ENCODE measurements at regions not wholly inside any gene's neighbourhood (a gene's known extent, or its start where the extent isn't known, plus 50 kb on each side); places are given as distances from the start of the nearest gene placed in this dataset.

DNA sequence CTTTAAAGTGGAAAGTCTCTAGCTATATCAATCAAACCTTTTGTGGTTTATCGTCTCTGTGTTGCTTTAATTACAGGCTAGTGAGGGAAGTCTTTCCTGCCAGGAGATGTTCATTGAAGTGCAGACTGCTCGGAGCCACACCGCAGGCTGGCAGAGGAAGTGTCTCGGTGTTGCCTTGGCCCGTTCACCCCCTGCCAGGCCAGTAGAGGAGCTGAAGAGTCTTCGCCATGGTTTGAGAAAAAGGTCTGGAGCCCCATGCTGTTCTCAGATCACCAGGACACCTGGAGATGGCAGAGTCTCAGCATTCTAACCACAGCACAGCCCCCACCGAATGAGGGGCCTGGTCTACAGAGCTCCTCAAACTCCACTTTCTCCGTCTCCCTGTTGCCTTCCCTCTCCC, 275.9 kb upstream of the PLPP4 start:
- ChIA-PET POLR2A (interaction anchor here (0.8 kb wide), 1 partner anchor 13 kb away, joined by 3 read pairs; no protein-coding TSS in a partner anchor), CTCF (ENCODE audit: low intra/inter-chr PET ratio) (no interaction called here)
- ATAC-seq (no peak), FAIRE-seq (no peak), DNase-seq (ENCODE audit: extremely low read depth in 1 of 4, low spot score in 3 of 4) (no peak)
- no peak overlapping the region for H3K4me2 ChIP-seq (ENCODE audit: insufficient read depth, low read length)
- H3K27ac ChIP-seq (ENCODE audit: extremely low read depth, low read depth, low read length) = no peak overlapping the region
- H3K9me1 ChIP-seq (ENCODE audit: control insufficient read depth, insufficient read depth, low read length) = no peaks in the 10 kb centered on the region
- no peak overlapping the region for H3K9ac ChIP-seq (ENCODE audit: insufficient read depth in 1 of 2, low read depth in 2 of 2, low read length in 2 of 2)
- no peaks in the 10 kb centered on the region for H4K20me1 ChIP-seq (replicated peaks; ENCODE audit: control insufficient read depth, insufficient read depth, low read length)
- intact Hi-C loops (cut with micrococcal nuclease) = no loop called here
- BruUV-seq (replicated peaks) = no TSS peak
- TF ChIP-seq ETS1 (conservative IDR thresholded peaks at IDR 0.05; ENCODE audit: control insufficient read depth, low read depth, low read length) = no peak
- TF ChIP-seq, protein P1, sequence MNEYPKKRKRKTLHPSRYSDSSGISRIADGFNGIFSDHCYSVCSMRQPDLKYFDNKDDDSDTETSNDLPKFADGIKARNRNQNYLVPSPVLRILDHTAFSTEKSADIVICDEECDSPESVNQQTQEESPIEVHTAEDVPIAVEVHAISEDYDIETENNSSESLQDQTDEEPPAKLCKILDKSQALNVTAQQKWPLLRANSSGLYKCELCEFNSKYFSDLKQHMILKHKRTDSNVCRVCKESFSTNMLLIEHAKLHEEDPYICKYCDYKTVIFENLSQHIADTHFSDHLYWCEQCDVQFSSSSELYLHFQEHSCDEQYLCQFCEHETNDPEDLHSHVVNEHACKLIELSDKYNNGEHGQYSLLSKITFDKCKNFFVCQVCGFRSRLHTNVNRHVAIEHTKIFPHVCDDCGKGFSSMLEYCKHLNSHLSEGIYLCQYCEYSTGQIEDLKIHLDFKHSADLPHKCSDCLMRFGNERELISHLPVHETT (CRISPR knock-in tag; conservative IDR thresholded peaks at IDR 0.05 in 1 of 2, IDR thresholded peaks at IDR 0.05 in 1 of 2) = no peak
- no peak for TF ChIP-seq KLF16 (IDR thresholded peaks at IDR 0.05)
- no peak for TF ChIP-seq PML (IDR thresholded peaks at IDR 0.05; ENCODE audit: low read length)
- no peak for TF ChIP-seq HNRNPUL1 (IDR thresholded peaks at IDR 0.05; ENCODE audit: low read length)
- TF ChIP-seq FOXA3 (CRISPR knock-in tag; conservative IDR thresholded peaks at IDR 0.05 in 1 of 2, IDR thresholded peaks at IDR 0.05 in 1 of 2) = no peak
- no peak for TF ChIP-seq CREB5 (CRISPR knock-in tag; IDR thresholded peaks at IDR 0.05)
- TF ChIP-seq FOXJ3 (CRISPR knock-in tag; IDR thresholded peaks at IDR 0.05) = no peak
- no peak for TF ChIP-seq ZNF764 (CRISPR knock-in tag; IDR thresholded peaks at IDR 0.05; ENCODE audit: low read depth)
- no peak for TF ChIP-seq MTA3 (IDR thresholded peaks at IDR 0.05; ENCODE audit: borderline replicate concordance)
- TF ChIP-seq ZNF408 (CRISPR knock-in tag; IDR thresholded peaks at IDR 0.05; ENCODE audit: low read depth) = no peak
- TF ChIP-seq ZNF511 (CRISPR knock-in tag; IDR thresholded peaks at IDR 0.05) = no peak
- TF ChIP-seq ZNF583 (CRISPR knock-in tag; IDR thresholded peaks at IDR 0.05) = no peak
- no peak for TF ChIP-seq TCF7L2 (IDR thresholded peaks at IDR 0.05; ENCODE audit: low read depth, low read length)
- TF ChIP-seq SP1 (CRISPR knock-in tag; IDR thresholded peaks at IDR 0.05) = no peak
- no peaks in the 10 kb centered on the region for H3K9me3 ChIP-seq (replicated peaks; ENCODE audit: control insufficient read depth, insufficient read depth, low read depth, low read length)
- in situ Hi-C loops (cut with MboI) = no loop called here
- no peak overlapping the region for H2AFZ ChIP-seq (ENCODE audit: low read depth, low read length)
- H3K4me1 ChIP-seq (replicated peaks in 1 of 2; ENCODE audit: control insufficient read depth in 2 of 2, insufficient read depth in 2 of 2, low read length in 2 of 2) = no peaks in the 10 kb centered on the region
- no peaks in the 10 kb centered on the region for H3K36me3 ChIP-seq (ENCODE audit: control insufficient read depth, insufficient read depth, low read length)
- H3K79me2 ChIP-seq (ENCODE audit: control insufficient read depth, insufficient read depth, low read length) = no peaks in the 10 kb centered on the region
- WGBS (ENCODE audit: insufficient coverage, low coverage, missing lambda C conversion rate) = 2% methylated on average over 8 of the region's 8 CpGs
- H3K4me3 ChIP-seq = no peak overlapping the region
- H3K27me3 ChIP-seq (ENCODE audit: control insufficient read depth in 2 of 2, insufficient read depth in 2 of 2, low read length in 2 of 2) = no peaks in the 10 kb centered on the region; a peak in 1 of 5 replicates
